ENCODE measurements at regions not wholly inside any gene's neighbourhood (a gene's known extent, or its start where the extent isn't known, plus 50 kb on each side); places are given as distances from the start of the nearest gene placed in this dataset.

DNA sequence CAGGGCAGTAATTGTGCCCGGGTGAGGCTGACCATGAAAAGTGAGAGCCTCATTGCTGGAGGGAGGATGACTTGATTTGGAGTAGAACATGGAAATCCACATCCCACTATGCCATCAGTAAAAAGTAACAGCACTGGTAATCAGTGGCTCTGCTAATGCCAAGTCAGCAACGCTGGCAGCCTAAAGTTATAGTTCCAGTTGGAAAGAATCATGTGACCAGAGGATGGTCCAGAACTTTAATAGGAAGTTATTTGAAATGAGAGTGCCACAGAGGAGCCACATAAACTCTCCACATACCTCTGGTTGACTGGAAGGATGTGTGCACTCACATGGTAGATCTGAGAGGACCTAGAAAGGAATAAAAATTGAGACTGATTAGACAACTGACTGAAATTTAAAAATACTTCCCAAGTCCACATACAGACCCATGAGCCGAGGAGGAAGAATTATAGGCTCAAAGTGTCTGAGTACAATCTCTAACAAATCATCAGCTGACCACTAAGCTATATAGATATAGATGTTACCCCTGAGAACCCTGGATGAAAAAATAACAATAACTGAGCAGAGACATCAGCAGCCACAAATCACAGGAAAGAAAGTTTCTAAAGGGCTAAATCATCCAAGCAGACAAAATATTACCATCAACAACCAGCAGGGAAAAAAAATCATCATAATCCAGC is 346.8 kb downstream of the STK39 start:
- no peak for DNase-seq

DNA sequence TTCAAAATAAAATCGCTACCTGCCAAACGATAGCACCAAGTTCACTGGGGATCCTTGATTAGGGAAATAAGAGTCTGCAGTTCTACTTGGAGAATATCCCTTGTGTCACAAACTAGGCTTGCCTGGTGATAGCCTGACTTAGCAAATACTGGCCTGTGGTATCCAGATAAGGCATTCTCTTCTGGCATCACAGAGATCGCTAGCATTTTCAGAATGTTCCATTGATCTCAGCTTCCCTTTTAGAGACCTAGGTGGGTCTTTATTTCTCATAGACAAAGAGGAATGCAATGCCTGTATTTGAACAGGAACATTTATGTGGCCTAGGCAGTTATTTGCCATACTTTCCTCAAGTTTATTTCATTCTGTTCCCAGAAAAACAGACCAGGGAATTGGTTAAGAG is 349.1 kb downstream of the STK39 start:
- no peak for DNase-seq

DNA sequence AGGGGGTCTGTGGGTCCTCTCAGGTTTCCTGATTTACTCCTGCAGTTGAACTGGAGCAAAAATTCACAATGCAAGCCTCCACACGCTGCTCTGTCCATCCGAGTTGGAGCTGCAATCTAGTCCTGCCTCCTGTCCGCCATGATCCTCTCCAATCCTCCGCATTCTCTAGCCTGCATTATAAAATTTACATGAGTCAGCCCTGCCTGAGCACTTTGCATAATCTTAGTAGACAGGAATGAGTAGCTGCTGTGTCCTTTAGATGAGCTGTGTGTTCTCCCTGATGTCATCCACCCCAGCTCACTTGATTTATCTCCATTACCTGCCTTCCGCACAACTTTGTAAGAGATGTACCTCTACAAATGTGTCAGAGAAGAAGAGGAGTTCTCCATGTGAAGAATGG is 355.6 kb downstream of the STK39 start:
- DNase-seq, result no peak

DNA sequence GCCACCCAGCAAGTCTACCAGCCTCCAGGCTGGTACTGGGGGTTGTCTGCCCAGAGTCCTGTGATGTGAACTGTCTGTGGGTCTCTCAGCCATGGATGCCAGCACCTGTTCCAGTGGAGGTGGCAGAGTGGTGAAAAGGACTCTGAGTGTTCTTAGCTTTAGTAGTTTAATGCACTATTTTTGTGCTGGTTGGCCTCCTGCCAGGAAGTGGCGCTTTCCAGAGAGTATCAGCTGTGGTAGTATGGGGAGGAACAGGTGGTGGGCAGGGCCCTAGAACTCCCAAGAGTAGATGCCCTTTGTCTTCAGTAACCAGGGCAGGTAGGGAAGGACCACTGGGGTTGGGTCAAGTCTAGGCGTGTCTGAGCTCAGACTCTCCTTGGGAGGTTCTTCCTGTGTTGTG is 356.7 kb downstream of the STK39 start:
- DNase-seq, result no peak

DNA sequence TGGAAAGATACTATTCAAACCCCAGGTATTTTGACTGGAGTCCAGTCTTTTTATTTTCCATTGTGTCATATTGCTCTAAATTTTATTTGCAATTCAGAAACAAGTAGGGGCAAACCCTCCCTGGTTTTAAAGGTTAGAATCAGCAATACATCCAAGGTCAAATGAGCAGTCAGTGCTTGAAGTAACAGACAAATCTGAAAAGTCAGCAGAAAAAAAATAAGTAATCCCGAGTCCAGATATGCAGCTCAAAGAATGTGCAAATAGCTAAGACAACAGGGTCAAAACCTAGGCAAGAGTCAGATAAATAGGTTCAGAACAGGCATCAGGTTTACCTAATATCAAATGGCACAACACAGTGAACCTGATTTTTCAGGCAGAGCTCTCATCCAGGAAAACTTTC is 367.0 kb downstream of the STK39 start:
- no peak for DNase-seq

DNA sequence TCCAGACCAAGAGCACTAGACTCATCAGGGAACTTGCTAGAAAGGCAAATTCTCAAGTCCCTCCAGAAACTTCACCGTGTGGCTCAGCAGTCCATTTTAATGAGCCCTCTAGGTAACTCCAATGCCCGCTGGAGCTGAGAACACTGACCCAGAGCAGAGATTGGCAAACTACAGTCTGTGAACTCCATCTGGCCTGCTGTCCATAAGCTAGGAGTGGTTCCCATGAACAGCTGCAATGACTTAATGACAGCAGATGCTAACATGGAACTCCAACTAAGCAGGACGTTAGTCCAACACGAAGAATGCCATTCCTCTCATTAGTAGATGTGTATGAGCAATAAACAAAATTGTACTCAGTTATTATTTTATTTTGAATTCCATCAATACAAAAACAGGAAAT is 371.9 kb downstream of the STK39 start:
- no peak for DNase-seq

DNA sequence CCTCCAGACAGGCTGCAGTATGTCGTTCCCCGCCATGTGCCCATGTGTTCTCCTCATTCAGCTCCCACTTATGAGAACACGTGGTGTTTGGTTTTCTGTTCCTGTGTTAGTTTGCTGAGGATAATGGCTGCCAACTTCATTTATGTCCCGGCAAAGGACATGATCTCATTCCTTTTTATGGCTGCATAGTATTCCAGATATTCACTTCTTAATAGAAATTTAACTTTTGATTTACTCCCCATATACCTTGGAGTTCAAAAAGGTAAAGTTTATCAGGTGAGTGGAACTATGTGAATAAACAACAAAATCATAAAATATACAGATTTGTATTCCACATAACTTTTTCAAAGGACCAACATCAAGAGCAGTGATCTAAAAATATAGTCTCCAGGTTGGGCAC is 372.6 kb downstream of the STK39 start:
- DNase-seq, result no peak

DNA sequence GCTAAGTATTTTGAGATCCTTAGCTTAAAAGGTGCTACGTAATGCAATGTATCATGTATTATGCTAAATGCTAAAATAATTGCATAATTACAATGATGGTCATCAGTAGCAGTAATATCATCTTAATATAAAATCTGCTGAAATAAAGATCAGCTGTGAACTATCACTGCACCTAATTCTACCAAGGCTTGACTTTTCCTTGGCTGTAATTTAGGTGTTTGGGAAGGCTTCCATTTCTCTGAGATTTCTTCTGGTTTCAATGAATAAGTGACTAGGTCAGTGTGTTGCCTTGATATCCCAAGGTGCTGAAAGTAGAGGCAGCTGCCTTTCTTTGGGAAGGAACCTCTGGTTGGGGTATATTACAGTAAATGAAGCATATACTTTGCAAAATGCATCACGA is 376.1 kb downstream of the STK39 start:
- DNase-seq, result no peak

DNA sequence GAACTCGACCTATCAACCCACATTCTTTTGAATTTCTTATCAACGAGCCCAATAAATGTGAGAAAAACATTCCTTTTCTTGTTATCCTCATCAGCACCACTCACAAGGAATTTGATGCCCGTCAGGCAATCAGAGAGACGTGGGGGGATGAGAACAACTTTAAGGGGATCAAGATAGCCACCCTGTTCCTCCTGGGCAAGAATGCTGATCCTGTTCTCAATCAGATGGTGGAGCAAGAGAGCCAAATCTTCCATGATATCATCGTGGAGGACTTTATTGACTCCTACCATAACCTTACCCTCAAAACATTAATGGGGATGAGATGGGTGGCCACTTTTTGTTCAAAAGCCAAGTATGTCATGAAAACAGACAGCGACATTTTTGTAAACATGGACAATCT is 378.2 kb downstream of the STK39 start:
- DNase-seq, result no peak

DNA sequence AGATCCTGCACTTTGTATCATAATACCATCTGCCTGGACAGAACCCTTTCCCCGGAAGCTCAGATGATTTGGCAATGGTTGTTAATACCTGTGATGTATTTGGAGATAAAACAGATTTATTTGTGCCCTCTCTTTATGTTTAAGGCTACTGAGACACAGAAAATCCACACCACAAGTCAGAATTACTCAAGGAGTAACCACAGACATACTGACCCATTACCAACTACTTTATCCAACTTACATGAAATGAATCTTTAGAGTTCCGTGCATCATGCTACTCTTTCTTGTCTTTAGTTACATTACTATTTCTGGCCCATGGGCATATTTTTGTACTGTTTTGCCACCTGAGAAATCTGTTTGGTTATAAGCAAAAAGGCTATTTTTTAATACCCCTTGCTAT is 384.0 kb downstream of the STK39 start:
- DNase-seq, result no peak

DNA sequence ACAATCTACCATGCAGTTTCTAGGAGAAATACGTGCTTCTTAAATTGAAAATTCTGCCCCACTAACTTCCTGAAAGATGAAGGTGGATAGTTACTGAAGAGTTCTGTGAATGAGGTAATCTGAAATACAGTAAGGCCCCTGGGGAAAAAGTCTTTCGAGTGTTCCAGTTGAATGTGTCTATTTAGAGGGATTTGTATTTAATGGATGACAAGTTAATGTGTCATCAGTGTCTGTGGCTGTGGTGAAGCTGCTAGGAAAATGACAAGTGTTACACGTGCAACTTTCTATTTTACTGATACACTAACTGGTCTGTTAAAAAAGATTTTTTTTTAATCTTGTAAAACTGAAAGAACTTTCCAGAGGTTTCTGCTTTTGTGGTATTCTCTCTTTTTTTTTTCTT is 384.6 kb downstream of the STK39 start:
- DNase-seq, result no peak

DNA sequence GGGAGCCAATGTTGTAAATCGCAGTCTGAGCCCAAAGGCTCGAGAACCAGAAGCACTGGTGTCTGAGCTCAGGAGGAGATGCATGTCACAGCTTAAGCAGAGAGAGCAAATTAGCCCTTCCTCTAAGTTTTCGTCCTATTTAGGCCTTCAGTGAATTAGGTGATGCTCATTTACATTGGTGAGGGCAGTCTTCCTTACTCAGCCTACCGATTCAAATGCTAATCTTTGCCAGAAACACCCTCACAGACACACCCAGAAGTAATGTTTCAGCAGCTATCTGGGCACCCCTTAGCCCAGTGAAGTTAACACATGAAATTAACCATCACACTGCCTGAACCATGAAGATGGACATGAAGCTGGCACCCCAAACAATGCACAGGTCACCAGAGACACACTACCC is 385.1 kb downstream of the STK39 start:
- no peak for DNase-seq

DNA sequence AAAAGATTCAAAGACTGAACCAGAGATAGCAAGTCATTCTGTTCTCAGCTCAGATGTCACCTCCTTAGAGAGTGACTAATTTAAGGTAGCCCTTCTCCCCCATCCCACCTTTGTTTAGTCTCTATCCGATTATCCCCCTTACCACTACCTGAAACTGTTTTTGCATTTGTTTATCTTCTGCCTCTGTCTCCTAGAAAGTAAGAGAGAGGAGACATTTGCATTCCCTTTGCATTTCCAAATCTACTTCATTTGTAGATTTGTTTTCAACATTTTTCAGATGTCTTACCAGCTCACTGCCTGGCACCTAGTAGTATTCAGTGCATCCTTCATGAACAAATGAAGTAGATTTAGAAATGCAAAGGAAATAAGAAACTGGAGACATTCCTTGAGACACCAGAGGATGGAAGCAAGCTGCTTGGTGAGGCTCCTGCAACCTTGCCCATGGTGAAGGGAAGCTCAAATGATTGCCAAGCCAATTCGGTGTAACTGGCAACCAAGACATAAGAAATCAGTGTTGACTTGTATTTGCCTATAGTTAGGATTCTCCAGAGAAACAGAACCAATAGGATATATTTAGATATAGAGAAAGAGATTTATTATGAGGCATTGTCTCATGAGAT is 385.7 kb downstream of the STK39 start:
- DNase-seq, result no peak

DNA sequence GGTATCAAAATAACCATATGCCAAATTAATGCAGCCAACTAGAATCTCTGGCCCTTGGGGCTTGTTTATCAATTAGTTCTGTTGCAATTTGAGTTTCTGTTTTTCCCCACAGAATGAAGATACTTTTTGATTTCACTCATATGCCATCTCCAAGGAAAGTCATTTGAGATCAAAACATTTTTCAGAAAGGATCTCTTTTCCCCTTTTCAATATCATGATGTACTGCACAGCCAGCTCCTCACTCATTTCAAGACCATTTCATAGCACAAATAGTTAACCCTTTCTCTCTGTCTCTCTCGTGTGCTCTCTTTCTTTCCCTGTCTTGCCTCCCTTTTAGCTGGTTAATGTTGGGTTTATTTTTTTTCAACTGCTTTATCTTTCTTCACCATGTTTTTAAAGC is 387.3 kb downstream of the STK39 start:
- DNase-seq, result no peak

DNA sequence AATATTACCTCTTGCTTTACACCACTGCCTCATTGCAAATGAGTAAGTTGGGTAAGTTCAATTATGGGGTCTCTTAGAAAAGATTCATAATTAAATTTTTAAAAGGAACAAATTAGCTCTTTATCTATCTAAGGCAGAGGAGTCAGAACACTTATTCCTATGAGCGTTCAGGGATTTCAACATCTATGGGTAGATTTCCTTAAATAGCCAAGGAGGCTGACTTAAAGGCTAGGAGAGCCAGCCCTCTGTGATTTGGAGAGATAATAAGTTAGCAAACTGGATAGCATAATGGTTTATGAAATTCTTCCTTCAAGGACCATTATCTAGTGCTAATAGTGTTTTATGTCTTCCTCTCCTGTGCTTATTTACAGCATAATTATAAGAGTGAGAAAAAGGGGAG is 387.7 kb downstream of the STK39 start:
- DNase-seq, result no peak

DNA sequence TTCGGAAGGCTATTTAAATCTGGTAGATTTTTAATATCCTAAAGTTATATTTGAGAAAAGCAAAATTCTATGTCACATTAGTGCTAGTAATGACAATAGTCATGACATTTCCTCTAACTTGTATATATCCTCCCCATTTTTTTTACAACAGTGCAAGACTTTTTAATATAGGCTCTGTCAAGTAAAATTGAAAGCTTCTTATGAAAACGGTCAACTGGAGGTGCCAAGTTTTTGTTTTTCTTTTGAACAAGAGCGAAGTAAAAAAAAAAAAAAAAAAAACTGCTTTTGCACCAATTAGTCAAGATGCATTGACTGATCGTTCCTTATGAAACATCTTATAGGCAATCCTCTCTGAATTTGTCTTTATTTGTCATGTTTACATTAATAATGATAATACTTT is 389.3 kb downstream of the STK39 start:
- DNase-seq, result no peak

DNA sequence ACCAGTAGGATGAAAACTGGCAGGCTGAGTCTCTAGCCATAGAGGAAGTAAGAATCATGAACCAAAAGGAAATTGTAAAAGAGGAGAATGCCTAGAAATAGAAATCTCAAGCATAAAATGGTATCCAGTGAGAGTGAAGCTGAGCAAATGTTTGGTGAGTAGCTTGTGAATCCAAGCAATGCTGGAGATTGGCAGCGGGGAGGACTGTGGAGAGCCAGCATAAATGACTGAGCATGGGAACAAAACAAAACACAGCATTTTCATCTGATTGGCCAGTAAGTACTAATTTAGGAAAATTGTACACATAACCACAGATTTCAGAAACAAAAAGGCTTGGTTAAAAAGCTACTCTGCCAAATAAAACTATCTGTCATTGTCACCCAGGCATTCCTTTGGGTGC is 390.0 kb downstream of the STK39 start:
- DNase-seq, result no peak

DNA sequence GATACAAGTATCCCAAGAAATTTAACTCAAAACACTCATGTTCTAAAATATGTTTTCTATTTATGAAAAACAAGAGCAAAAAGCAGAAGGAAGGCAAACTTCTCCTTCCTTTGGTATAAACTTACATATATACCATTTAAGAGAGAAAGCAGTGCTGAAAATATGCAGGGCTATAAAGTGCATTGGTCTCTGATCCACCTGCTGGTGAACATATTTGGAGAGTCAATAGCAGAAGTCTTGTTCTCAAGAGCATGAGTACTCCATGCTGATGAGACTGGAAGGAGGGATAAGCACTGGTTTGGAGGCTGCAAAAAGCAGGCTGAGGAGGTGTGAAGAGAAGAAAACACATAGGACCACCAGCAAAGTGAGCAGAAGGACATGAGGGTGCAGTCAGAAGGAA is 391.2 kb downstream of the STK39 start:
- DNase-seq, result no peak

DNA sequence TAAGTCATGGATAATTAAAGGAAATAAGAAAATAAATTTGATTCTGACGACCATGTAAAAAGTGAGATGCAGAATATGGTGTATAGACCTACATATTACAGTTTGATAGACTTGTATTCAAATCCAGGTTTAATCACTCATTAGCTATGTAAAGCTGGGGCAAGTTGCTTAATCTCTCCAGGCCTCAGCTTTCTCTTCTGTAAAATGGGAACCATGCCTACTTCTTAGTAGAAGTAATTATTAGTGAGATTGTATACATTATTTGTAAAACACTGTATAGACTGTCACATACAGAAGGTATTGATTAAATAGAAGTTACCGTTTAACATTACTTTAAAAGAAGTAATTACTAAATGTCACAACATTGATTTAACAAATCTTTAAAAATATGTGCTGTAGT is 392.2 kb downstream of the STK39 start:
- no peak for DNase-seq

DNA sequence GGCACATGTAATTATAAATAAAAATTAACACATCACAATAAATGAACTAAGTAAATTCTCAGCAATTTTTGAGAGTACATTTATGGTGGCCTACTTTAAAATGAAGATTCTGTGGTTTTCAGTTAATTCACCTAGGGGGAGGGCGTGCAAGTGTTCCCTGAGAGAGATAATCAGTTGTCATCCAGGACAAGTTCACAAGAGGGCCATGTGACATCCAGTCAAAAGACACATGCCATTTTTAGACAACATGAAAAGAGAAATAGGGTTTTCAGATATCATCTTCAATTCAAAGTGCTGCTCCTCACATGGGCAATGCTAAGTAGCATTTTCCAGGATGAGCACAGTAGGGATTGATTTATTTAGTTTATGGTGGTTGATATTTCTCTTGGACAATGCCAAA is 393.7 kb downstream of the STK39 start:
- no peak for DNase-seq

DNA sequence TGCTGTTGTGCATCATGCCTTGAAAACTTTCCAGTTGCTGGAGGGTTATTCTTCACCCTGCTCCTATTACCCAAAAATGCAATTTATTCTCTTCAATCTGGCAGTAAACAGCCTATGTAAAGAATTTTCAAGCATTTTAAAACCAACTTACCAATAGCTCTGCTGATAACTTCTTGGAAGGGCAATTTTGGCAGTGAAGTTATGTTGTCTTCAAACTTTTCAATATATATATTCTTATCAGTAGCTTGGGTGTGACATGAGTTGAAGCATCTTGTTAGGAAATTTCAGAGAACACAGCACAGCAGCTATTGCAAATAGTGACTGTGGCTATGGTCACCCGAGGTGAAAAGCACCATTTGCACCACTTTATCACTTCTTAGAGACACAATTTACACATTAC is 395.5 kb downstream of the STK39 start:
- DNase-seq, result no peak

DNA sequence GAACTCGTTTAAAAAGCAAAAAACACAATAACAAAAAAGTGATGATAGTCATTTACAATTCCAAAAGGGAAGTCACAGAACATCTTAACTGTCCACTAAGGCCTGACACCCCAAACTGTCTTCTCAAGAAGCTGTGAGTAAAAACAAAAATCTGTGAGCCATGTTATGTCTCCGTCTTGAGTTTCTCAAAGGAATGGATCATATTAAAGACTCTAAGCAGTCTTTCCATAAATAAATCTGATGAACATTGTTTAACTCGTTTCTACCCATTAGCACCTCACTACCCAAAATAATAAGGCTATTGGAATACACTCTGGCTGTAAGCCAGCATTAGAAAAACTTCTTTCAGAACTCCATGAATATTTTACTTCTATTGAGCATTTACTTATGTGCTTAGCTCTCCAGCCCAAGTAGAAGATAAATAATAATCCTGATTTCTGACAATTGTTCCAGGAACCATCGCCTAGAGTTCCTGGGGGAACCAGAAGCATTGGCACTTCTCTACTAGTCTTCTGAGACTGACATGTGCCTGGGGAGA is 396.0 kb downstream of the STK39 start:
- no peak for DNase-seq

DNA sequence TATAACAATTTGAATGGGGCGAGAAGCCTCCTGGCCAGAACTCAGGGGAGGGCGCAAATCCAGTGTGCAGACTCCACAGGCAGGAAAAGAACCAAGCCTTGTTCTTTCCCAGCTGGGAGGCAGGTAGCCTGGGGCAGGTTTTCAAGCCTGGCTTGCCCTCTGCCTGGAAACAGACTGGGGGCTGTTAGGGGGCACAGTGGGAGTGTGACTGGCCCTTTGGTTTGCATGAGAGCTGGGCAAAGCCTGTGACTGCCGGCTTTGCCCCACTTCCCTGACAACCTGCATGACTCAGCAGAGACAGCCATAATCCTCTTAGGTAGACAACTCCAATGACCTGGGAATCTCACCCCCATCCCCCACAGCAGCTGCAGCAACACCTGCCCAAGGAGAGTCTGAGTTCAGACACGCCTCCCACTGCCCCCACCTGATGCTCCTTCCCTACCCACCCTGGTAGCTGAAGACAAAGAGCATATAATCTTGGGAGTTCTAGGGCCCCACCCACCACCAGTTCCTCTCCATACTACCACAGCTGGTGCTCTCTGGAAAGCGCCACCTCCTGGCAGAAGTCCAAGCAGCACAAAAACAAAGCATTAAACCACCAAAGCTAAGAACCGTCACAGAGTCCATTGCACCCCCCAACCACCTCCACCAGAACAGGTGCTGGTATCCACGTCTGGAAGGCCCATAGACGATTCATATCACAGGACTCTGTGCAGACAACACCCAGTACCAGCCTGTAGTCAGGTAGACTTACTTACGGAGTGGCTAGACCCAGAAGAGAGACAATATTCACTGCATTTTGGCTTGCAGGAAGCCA is 402.5 kb downstream of the STK39 start:
- DNase-seq, result no peak

DNA sequence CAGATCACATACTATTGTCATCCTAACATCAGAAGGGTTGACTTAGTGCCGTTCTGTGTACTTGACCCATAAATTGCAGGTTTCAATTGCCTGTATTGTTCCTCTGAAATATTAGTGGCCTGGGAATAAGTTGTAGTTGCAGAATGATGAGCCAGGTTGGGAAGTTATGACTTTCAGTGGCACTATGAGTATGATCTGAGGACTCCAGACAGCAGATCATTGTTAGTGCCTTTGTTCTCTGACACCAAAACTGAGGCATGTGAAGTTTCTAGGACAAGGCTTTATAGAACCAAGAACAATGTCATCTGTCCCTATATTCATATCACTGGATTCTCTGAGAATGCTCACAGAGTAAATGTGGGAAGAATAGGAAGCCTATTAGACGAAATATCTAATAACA is 403.7 kb downstream of the STK39 start:
- no peak for DNase-seq
